Myocyte (in vitro differentiated cells): ENCODE measurements at regions not wholly inside any gene's neighbourhood (a gene's known extent, or its start where the extent isn't known, plus 50 kb on each side); places are given as distances from the start of the nearest gene placed in this dataset.

Experiments
- DNase-seq: peaks from one replicate; pipeline ENCODE4 v3.0.0-alpha.2; 2012; ENCODE audit warnings: low read depth

- no peak for DNase-seq
Observed at GRCh38 chr2:201968476-201968875, 65.2 kb upstream of the FZD7 start.

DNA sequence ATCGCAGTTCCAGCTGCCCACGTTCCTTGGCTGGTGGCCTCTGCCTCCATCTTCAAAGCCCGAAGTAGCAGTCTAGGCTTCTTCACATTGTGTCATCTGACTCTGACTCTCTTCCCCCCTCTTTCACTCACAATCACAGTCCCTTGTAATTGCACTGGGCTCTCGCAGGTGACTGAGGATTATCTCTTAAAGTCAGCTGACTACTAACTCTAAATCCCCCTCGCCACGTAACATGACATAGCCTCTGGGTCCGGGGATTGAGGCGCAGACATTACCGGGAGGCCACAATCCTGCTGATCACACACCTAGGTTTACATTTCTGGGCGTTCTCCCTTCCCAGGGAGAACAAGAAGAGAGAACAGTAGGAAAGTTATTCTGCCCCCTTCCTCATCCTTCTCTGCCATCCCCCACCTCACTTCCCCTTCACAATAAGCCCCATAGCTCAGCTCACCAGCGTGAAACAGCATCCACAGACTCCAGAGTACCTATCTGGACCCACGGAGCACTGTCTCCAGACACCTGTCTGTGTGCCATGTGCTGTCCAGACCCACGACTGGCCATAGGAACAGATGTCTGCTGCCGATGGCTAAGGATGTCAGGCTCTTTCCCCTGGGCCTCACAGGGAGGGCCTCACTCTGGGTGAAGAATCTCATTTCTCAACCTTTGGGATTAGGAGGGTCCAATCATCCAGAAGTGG, 64.3 kb upstream of the FZD7 start:
- peak; percentile 42 for DNase-seq

- peak; percentile 55 for DNase-seq
Observed at GRCh38 chr2:201969938-201970785, 63.5 kb upstream of the FZD7 start.

DNA sequence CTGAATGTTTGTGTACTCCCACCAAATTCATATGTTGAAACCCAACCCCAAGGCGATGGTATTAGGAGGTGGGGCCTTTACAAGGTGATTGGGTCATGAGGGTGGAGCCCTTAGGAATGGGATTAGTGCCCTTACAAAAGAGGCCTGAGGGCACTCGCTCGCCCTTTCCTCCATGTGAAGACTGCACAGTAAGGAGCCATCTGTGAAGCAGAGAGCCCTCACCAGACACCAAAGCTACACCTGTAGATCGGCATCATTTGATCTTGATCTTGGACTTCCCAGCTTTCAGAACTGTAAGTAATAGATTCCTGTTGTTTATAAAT, 62.9 kb upstream of the FZD7 start:
- DNase-seq = no peak

DNA sequence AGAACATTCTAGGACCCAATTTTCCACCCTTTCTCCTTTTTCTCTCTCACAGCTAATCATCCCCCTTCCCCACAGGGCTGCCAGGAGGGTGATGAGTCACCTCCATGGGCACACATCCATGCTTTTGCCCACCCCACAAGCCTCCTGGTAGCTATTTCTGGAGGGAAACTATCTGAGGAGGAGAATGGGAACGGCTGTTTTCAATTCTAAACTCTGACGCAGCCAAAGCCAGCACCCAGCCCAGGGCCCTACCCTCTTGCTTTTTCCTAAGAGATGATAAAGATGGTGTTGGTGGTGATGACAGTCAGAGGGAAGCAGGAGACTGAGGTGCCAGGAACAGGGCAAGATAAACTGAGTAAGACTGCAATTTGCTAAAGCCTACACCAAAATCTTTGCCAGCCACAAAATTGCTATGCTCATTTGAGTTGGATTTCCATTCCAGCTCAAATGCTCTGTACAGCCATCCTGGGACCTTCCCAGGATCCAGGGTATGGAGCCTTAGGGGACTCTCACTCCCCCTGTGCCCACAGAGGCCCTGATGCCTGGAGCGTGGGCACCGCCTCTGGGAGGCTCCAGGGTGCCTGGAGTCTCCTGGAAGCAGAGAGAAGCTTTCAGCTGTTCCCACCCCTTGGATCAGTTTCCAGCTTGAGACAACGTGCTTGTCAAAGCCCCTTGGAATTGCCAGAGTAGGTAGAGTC, 62.0 kb upstream of the FZD7 start:
- peak; percentile 83 for DNase-seq

- no peak for DNase-seq
Observed at GRCh38 chr2:201972621-201973255, 60.9 kb upstream of the FZD7 start.

- DNase-seq = peak; percentile 61
Observed at GRCh38 chr2:201973305-201973928, 60.2 kb upstream of the FZD7 start.

- no peak for DNase-seq
Observed at GRCh38 chr2:201974171-201975100, 59.2 kb upstream of the FZD7 start.

- no peak for DNase-seq
Observed at GRCh38 chr2:201975434-201975833, 58.2 kb upstream of the FZD7 start.

- DNase-seq = no peak
Observed at GRCh38 chr2:201975964-201976612, 57.6 kb upstream of the FZD7 start.

- DNase-seq = no peak
Observed at GRCh38 chr2:201977651-201978050, 56.0 kb upstream of the FZD7 start.

- DNase-seq = no peak
Observed at GRCh38 chr2:201978333-201978732, 55.3 kb upstream of the FZD7 start.

GRCh38 chr2:201978986-201979385, 54.7 kb upstream of the FZD7 start:
- peak; percentile 85 for DNase-seq

DNA sequence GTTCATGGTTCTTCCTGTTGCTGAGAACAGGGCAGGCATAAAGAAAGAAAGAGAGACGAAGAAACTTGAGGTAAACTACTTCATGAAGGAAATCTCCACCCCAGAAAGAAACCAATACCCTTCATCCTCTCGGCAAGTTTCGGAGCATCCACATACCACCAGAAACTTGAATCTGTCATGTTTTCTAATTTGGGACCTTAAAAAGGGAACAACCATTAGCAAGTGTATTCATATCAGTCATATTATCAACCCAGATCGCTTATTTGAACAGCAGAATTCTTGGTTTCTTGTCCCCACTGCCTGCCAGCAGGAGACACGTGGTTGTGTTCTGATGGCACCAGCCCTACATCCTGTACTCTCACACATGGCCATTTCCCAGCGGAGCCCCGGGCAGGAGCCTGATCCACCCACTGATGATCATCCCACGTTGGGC, 53.2 kb upstream of the FZD7 start:
- no peak for DNase-seq

DNA sequence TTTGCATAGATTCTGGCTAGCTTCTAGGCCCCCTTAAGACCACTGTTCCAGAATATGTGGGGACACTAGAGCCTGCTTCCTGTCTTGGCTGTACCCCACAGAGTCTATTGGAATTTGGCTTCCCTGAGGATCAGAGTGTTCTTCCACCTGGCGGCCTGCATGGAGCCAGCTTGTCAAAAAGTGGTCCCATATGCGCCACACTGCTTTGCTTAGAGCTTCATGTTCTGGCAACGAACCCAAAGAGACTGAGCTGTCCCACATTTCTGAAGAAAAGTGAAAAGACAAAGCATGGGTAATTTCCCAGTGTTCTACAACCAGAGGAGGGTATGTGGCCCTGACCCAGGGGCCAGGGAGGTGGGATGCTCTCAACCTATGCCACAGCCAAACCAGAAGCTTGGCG, 52.7 kb upstream of the FZD7 start:
- DNase-seq = no peak

DNA sequence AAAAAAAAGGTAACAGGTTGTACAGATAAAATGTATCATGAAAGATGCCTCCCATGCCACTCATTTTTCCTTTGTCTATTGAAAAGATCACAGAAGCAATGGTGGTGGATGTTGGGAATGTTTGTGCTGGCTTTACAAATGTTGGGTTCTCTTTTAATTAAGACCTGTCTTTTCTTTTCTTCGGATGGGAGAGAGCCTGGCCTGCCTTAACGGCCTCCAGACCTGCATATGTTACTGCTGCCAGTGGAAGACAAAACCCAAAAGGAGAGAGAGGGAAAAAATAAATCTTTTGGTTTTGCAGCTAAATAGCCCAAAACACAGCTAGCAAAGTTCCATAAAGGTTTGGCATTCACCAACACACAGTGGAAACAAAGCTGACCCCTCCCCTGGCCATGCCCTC, 50.5 kb upstream of the FZD7 start:
- DNase-seq = no peak

- no peak for DNase-seq
Observed at GRCh38 chr2:201983800-201984199, 49.9 kb upstream of the FZD7 start.
